ENCODE measurements at regions not wholly inside any gene's neighbourhood (a gene's known extent, or its start where the extent isn't known, plus 50 kb on each side); places are given as distances from the start of the nearest gene placed in this dataset.
"Not testable (repeated sequence)": the region's sequence is repeated elsewhere in the genome, so short reads cannot be mapped to it uniquely, and the experiment has no call there.

DNA sequence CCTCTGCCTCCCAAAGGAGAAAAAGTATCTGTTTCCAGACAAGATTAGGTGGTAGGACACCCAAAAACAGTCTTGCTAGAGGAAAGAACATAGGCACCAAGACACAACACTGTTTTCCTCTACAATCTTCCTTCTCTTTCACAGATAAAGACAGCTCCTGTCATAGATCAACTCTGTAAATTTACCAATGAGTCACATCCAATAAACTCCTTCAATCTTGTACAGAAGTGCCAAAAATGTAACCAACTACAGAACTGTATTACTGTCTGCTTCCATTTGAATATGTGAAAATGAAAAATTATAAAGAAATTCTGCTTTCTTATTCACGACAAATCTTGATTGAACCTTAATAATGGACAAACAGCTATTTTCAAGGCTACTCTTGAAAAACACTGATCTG, 286.9 kb downstream of the PLK2 start:
- Histone ChIP-seq H3K4me1 (ENCODE audit: control insufficient read depth, insufficient read depth, low read length) (no peaks in the 10 kb centered on the region), H3K27me3 (ENCODE audit: control insufficient read depth, insufficient read depth, low read length) (no peaks in the 10 kb centered on the region), H3K4me3 (ENCODE audit: low read depth in 2 of 2, low read length in 2 of 2) (no peak overlapping the region), H3K9me3 (ENCODE audit: control insufficient read depth, insufficient read depth, low read depth, low read length) (no peaks in the 10 kb centered on the region; the same call in 1 of the 2 replicates), H3K27ac (ENCODE audit: low read length) (peak overlapping the region; percentile 68; the same call in 1 of the 2 replicates), H3K36me3 (ENCODE audit: control insufficient read depth, insufficient read depth, low read length) (no peaks in the 10 kb centered on the region)
- in situ Hi-C loops (cut with HindIII; ENCODE audit: low pct_unique_long_range_greater_than_20kb, low sequenced_read_pairs), result no loop called here
- no TSS peak for BruUV-seq (replicated peaks)
- DNase-seq (ENCODE audit: low read depth, low spot score) (no peak), ATAC-seq (no peak)
- intact Hi-C loops (cut with micrococcal nuclease; ENCODE audit: unreplicated experiment), result no loop called here
- ChIA-PET POLR2A (no interaction called here), CTCF (no interaction called here)
- TF ChIP-seq SIN3A (IDR thresholded peaks at IDR 0.05; ENCODE audit: borderline replicate concordance, insufficient read depth, low read depth, low read length) (no peak), TCF7L2 (IDR thresholded peaks at IDR 0.05; ENCODE audit: low read depth, low read length) (no peak), POLR2AphosphoS5 (IDR thresholded peaks at IDR 0.05; ENCODE audit: low read depth, low read length) (no peak), CTCF (IDR thresholded peaks at IDR 0.05) (no peak), REST (IDR thresholded peaks at IDR 0.05; ENCODE audit: insufficient read depth in 1 of 2, low read depth in 2 of 2, low read length in 1 of 2) (no peak)

- Histone ChIP-seq H3K36me3 (ENCODE audit: control insufficient read depth, insufficient read depth, low read length) (no peaks in the 10 kb centered on the region), H3K27me3 (ENCODE audit: control insufficient read depth, insufficient read depth, low read length) (no peaks in the 10 kb centered on the region), H3K27ac (ENCODE audit: low read length) (no peak overlapping the region), H3K4me1 (ENCODE audit: control insufficient read depth, insufficient read depth, low read length) (no peaks in the 10 kb centered on the region), H3K9me3 (ENCODE audit: control insufficient read depth, insufficient read depth, low read depth, low read length) (no peaks in the 10 kb centered on the region), H3K4me3 (ENCODE audit: low read depth in 2 of 2, low read length in 2 of 2) (no peak overlapping the region)
- no peak for TF ChIP-seq REST (IDR thresholded peaks at IDR 0.05; ENCODE audit: insufficient read depth in 1 of 2, low read depth in 2 of 2, low read length in 1 of 2)
- TF ChIP-seq TCF7L2 (IDR thresholded peaks at IDR 0.05; ENCODE audit: low read depth, low read length), result no peak
- BruUV-seq (replicated peaks), result no TSS peak
- ATAC-seq (no peak), DNase-seq (ENCODE audit: low read depth, low spot score) (no peak)
- POLR2A ChIA-PET, result no interaction called here
- in situ Hi-C loops (cut with HindIII; ENCODE audit: low pct_unique_long_range_greater_than_20kb, low sequenced_read_pairs) (no loop called here), intact Hi-C loops (cut with micrococcal nuclease; ENCODE audit: unreplicated experiment) (no loop called here)
- CTCF ChIA-PET, result no interaction called here
Measured at GRCh38 chr5:58165152-58165551, 294.7 kb downstream of the PLK2 start.

- BruUV-seq (replicated peaks); intact Hi-C loops (cut with micrococcal nuclease; ENCODE audit: unreplicated experiment); POLR2A ChIA-PET; H3K9me3 ChIP-seq (ENCODE audit: control insufficient read depth, insufficient read depth, low read depth, low read length); H3K27me3 ChIP-seq (ENCODE audit: control insufficient read depth, insufficient read depth, low read length); H3K36me3 ChIP-seq (ENCODE audit: control insufficient read depth, insufficient read depth, low read length); CTCF ChIA-PET; in situ Hi-C loops (cut with HindIII; ENCODE audit: low pct_unique_long_range_greater_than_20kb, low sequenced_read_pairs); H3K4me3 ChIP-seq (ENCODE audit: low read depth in 2 of 2, low read length in 2 of 2); ATAC-seq; H3K4me1 ChIP-seq (ENCODE audit: control insufficient read depth, insufficient read depth, low read length); DNase-seq (ENCODE audit: low read depth, low spot score): not testable (repeated sequence)
- H3K27ac ChIP-seq (ENCODE audit: low read length), result 0 out of 2 replicates have a peak overlapping the region, but pooled peaks have one; percentile 32
Measured at GRCh38 chr5:58161889-58162288, 298.0 kb downstream of the PLK2 start.

Data from Panc1 (cell line).